IMR-90 (cell line): ENCODE measurements at regions not wholly inside any gene's neighbourhood (a gene's known extent, or its start where the extent isn't known, plus 50 kb on each side); places are given as distances from the start of the nearest gene placed in this dataset.

Experiments
- FOS ChIP-seq: fragments of 150-350 bp; IDR thresholded peaks from 2 replicates; pipeline ENCODE4 v1.6.1; 2016; ENCODE audit warnings: low read depth, low read length
- RAD21 ChIP-seq: IDR thresholded peaks from 2 replicates; pipeline ENCODE4 v1.6.1; 2012; ENCODE audit warnings: low read length, improper control_type of control experiment
- RFX5 ChIP-seq: IDR thresholded peaks from 2 replicates; pipeline ENCODE4 v1.8.0; 2012; ENCODE audit warnings: low read depth, mild to moderate bottlenecking, low read length, moderate library complexity
- SMC3 ChIP-seq: fragments of 150-350 bp; IDR thresholded peaks from 2 replicates; pipeline ENCODE4 v1.6.1; 2016; ENCODE audit warnings: low read depth, mild to moderate bottlenecking, antibody characterized with exemption, low read length, moderate library complexity
- TF ChIP-seq, protein P1 (sequence below): conservative IDR thresholded peaks from 2 replicates; pipeline ENCODE4 v1.5.1; 2012; ENCODE audit warnings: mild to moderate bottlenecking, low read depth, low read length, improper control_type of control experiment

DNA sequence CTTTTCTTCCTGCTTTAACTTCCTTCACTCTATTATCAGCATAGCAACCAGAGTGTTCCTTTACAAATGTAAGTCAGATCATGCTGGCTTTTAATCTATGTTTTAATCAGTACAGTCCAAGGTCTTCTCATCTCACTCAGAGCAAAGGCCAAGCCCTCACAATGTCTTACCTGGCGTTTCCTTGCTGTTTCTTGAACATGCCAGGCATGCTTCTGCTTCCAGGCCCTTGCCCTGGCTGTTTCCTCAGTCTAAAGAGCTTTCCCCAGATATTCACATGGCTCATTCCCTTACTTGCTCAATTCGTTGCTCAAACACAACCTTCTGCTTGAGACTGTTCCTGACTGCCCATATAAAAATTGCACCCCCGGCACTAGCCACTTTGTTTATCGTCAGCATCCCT lies 121.7 kb upstream of the GLRA1 start:
- TF ChIP-seq, protein P1, sequence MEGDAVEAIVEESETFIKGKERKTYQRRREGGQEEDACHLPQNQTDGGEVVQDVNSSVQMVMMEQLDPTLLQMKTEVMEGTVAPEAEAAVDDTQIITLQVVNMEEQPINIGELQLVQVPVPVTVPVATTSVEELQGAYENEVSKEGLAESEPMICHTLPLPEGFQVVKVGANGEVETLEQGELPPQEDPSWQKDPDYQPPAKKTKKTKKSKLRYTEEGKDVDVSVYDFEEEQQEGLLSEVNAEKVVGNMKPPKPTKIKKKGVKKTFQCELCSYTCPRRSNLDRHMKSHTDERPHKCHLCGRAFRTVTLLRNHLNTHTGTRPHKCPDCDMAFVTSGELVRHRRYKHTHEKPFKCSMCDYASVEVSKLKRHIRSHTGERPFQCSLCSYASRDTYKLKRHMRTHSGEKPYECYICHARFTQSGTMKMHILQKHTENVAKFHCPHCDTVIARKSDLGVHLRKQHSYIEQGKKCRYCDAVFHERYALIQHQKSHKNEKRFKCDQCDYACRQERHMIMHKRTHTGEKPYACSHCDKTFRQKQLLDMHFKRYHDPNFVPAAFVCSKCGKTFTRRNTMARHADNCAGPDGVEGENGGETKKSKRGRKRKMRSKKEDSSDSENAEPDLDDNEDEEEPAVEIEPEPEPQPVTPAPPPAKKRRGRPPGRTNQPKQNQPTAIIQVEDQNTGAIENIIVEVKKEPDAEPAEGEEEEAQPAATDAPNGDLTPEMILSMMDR = no peak
- TF ChIP-seq FOS (no peak), SMC3 (no peak), RAD21 (no peak), RFX5 (no peak)
